ENCODE measurements at regions not wholly inside any gene's neighbourhood (a gene's known extent, or its start where the extent isn't known, plus 50 kb on each side); places are given as distances from the start of the nearest gene placed in this dataset.

GRCh38 chr3:43214616-43215015 lies 71.7 kb upstream of the SNRK start:
- DNase-seq (ENCODE audit: low spot score, unreplicated experiment), result no peak
- no peaks in the 10 kb centered on the region for H3K36me3 Mint-ChIP-seq (ENCODE audit: insufficient read depth)
- peak overlapping the region; percentile 67 for H3K27ac Mint-ChIP-seq
- TF ChIP-seq CTCF (IDR thresholded peaks at IDR 0.05; ENCODE audit: unreplicated experiment), result no peak
- peaks cover 21% of the 10 kb centered on the region for H3K4me1 Mint-ChIP-seq (ENCODE audit: low read depth)
- H3K9me3 Mint-ChIP-seq (ENCODE audit: low read depth), result no peaks in the 10 kb centered on the region
- H3K27me3 Mint-ChIP-seq, result peaks cover 3% of the 10 kb centered on the region
- no peak overlapping the region for H3K4me3 Mint-ChIP-seq (ENCODE audit: low read depth)

- Mint-ChIP-seq H3K4me1 (ENCODE audit: low read depth) (peaks cover 21% of the 10 kb centered on the region), H3K27me3 (no peaks in the 10 kb centered on the region), H3K27ac (peak overlapping the region; percentile 50), H3K9me3 (ENCODE audit: low read depth) (peaks cover under 1% of the 10 kb centered on the region), H3K36me3 (ENCODE audit: insufficient read depth) (no peaks in the 10 kb centered on the region), H3K4me3 (ENCODE audit: low read depth) (no peak overlapping the region)
- no peak for TF ChIP-seq CTCF (IDR thresholded peaks at IDR 0.05; ENCODE audit: unreplicated experiment)
- DNase-seq (ENCODE audit: low spot score, unreplicated experiment), result no peak
These were observed 72.7 kb upstream of the SNRK start for GRCh38 chr3:43213631-43214030.

GRCh38 chr3:43212914-43213611 lies 73.3 kb upstream of the SNRK start:
- H3K4me1 Mint-ChIP-seq (ENCODE audit: low read depth), result peaks cover 21% of the 10 kb centered on the region
- no peak overlapping the region for H3K4me3 Mint-ChIP-seq (ENCODE audit: low read depth)
- no peak for DNase-seq (ENCODE audit: low spot score, unreplicated experiment)
- H3K36me3 Mint-ChIP-seq (ENCODE audit: insufficient read depth), result no peaks in the 10 kb centered on the region
- H3K27ac Mint-ChIP-seq, result peak overlapping the region; percentile 38
- H3K9me3 Mint-ChIP-seq (ENCODE audit: low read depth), result peaks cover 4% of the 10 kb centered on the region
- TF ChIP-seq CTCF (IDR thresholded peaks at IDR 0.05; ENCODE audit: unreplicated experiment), result no peak
- H3K27me3 Mint-ChIP-seq, result no peaks in the 10 kb centered on the region

- no peak for TF ChIP-seq CTCF (IDR thresholded peaks at IDR 0.05; ENCODE audit: unreplicated experiment)
- DNase-seq (ENCODE audit: low spot score, unreplicated experiment), result no peak
- peaks cover 25% of the 10 kb centered on the region for H3K4me1 Mint-ChIP-seq (ENCODE audit: low read depth)
- no peak overlapping the region for H3K4me3 Mint-ChIP-seq (ENCODE audit: low read depth)
- H3K36me3 Mint-ChIP-seq (ENCODE audit: insufficient read depth), result no peaks in the 10 kb centered on the region
- peaks cover 4% of the 10 kb centered on the region for H3K9me3 Mint-ChIP-seq (ENCODE audit: low read depth)
- H3K27ac Mint-ChIP-seq, result peak overlapping the region; percentile 7
- H3K27me3 Mint-ChIP-seq, result no peaks in the 10 kb centered on the region
These were observed 74.7 kb upstream of the SNRK start for GRCh38 chr3:43211681-43212080.

GRCh38 chr3:43210049-43211027 lies 76.0 kb upstream of the SNRK start:
- Mint-ChIP-seq H3K4me1 (ENCODE audit: low read depth) (peaks cover 27% of the 10 kb centered on the region), H3K36me3 (ENCODE audit: insufficient read depth) (no peaks in the 10 kb centered on the region), H3K27ac (no peak overlapping the region), H3K27me3 (no peaks in the 10 kb centered on the region), H3K9me3 (ENCODE audit: low read depth) (peaks cover 4% of the 10 kb centered on the region), H3K4me3 (ENCODE audit: low read depth) (no peak overlapping the region)
- no peak for DNase-seq (ENCODE audit: low spot score, unreplicated experiment)
- TF ChIP-seq CTCF (IDR thresholded peaks at IDR 0.05; ENCODE audit: unreplicated experiment), result no peak
